ENCODE measurements at regions not wholly inside any gene's neighbourhood (a gene's known extent, or its start where the extent isn't known, plus 50 kb on each side); places are given as distances from the start of the nearest gene placed in this dataset.
"Not testable (repeated sequence)": the region's sequence is repeated elsewhere in the genome, so short reads cannot be mapped to it uniquely, and the experiment has no call there.

- no peak for ATAC-seq
- no peak for DNase-seq
- H3K4me3 Mint-ChIP-seq: no peak overlapping the region
- H3K27ac Mint-ChIP-seq: no peak overlapping the region
- no peaks in the 10 kb centered on the region for H3K27me3 Mint-ChIP-seq
- no peaks in the 10 kb centered on the region for H3K4me1 Mint-ChIP-seq
- peaks cover 11 to 38% of the 10 kb centered on the region in 2 donors for H3K9me3 Mint-ChIP-seq
These were observed 54.0 kb upstream of the RBFOX1 start for GRCh38 chr16:7278636-7279035.

GRCh38 chr16:7272567-7273158, 60.0 kb upstream of the RBFOX1 start:
- H3K27me3 Mint-ChIP-seq: no peaks in the 10 kb centered on the region
- ATAC-seq: no peak
- no peak overlapping the region for H3K4me3 Mint-ChIP-seq
- peaks cover 12 to 13% of the 10 kb centered on the region in 2 donors for H3K9me3 Mint-ChIP-seq
- no peak for DNase-seq
- no peaks in the 10 kb centered on the region for H3K4me1 Mint-ChIP-seq
- no peak overlapping the region for H3K27ac Mint-ChIP-seq

GRCh38 chr16:7271486-7271885, 61.2 kb upstream of the RBFOX1 start:
- no peak for DNase-seq
- no peak for ATAC-seq
- H3K9me3 Mint-ChIP-seq: peaks cover 15 to 19% of the 10 kb centered on the region in 2 donors
- no peaks in the 10 kb centered on the region for H3K27me3 Mint-ChIP-seq
- no peak overlapping the region for H3K27ac Mint-ChIP-seq
- no peak overlapping the region for H3K4me3 Mint-ChIP-seq
- H3K4me1 Mint-ChIP-seq: no peaks in the 10 kb centered on the region

DNA sequence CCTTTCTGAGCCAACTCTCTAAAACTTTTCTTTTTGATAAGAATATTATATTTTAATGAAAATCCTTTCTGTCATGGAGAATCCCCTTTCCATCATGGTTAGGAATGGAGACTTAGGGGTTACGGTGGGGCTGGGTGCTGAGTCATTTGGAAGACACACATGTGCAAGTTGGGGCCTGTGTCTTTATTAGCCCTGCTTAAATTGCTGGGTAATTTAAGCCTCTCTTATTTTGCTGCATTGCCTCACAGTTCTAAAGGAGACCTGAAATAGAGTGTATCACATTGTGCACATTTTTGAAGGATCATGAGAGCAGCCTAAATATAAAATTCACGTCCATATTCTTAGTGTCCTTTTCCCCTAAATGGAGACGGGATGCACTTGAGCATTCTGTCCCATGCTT, 61.8 kb upstream of the RBFOX1 start:
- Mint-ChIP-seq H3K27ac (no peak overlapping the region), H3K4me1 (no peaks in the 10 kb centered on the region), H3K27me3 (no peaks in the 10 kb centered on the region), H3K4me3 (no peak overlapping the region), H3K9me3 (peaks cover 13 to 26% of the 10 kb centered on the region in 2 donors)
- DNase-seq (no peak), ATAC-seq (no peak)

DNA sequence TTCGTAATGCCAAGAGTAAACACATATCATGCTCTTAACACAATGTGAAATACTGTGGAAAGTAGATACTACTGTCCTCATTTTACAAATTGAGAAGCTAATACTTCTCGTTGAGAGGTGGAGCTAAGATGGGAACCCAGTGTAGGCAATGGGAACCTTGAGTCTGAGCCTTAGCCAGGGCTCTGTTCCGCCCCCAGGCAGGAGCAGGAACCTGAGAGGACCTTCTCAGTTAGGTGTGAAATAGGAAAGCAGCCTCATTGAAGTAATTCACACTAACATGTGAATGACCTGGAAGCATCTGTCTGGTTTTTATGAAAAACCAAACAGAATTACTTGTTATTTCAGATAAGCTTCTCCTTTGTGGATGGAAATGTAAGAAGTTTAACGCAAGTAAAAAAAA, 62.6 kb upstream of the RBFOX1 start:
- ATAC-seq (no peak), DNase-seq (no peak)
- Mint-ChIP-seq H3K4me1 (no peaks in the 10 kb centered on the region), H3K4me3 (no peak overlapping the region), H3K9me3 (peaks cover 11 to 25% of the 10 kb centered on the region in 2 donors), H3K27ac (no peak overlapping the region), H3K27me3 (no peaks in the 10 kb centered on the region)

DNA sequence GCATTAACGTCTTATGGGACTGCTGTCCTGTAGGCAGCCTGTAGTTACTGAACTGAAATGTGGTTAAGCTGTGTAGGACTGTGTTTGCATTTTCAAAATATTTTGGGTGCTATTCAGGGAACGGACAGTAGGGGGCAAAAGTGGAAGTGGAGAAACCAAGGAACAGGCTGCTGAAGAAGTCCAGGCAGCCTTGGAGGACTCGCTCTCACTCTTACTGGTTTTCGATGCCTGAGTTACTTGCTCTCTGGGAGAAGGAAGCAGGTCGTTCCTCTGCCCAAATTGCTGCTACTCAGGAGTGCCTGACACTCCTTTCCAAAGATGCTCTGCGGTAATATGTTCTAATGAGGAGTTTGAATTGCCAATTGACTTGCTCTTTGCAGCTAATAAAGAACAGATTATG, 64.5 kb upstream of the RBFOX1 start:
- H3K9me3 Mint-ChIP-seq: peaks cover 14 to 23% of the 10 kb centered on the region in 2 donors
- H3K4me3 Mint-ChIP-seq: no peak overlapping the region
- H3K27ac Mint-ChIP-seq: no peak overlapping the region
- DNase-seq: peak in 1 of 2 donors; percentile 1
- no peaks in the 10 kb centered on the region for H3K4me1 Mint-ChIP-seq
- no peak for ATAC-seq
- H3K27me3 Mint-ChIP-seq: no peaks in the 10 kb centered on the region

DNA sequence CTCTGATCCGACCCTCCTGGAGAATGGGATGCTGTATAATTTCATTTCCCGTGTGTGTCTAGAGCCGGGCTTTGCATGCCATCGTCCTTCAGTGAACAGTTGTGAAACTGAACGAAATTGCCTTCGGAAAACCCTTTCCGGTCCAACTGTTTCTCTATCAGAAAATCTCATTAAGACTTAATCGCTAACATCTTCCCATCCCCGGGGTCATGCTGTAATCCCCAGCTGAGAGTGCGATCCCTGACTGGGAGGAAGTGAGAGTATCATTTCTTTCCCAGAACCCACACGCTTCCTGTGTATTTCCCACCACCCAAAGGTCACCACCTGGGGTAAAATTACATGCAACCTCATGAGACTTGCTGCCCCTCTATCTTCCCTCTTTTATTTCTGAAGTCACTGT, 75.6 kb upstream of the RBFOX1 start:
- H3K27me3 Mint-ChIP-seq: no peaks in the 10 kb centered on the region
- ATAC-seq: no peak
- no peaks in the 10 kb centered on the region for H3K4me1 Mint-ChIP-seq
- H3K4me3 Mint-ChIP-seq: no peak overlapping the region
- no peak overlapping the region for H3K27ac Mint-ChIP-seq
- peaks cover 0 to 30% of the 10 kb centered on the region in 2 donors for H3K9me3 Mint-ChIP-seq
- no peak for DNase-seq

DNA sequence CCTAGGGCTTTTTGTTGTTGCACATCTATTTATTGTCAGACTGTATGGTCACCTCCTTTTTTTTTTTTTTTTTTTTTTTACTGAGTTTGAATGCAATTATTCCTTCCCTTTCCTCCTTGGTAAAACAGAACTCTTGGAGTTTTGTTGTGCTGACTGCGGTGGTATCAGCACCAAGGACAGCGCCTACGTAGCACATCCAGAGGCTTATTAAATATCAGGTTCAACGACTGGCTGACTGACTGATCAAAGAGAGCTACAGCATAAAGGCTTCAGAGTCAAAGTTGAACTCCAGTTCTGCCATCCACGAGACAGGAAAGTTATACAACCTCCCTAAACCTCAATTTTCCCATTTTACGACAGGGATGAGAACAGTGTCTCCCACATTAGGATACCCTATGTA, 86.1 kb upstream of the RBFOX1 start:
- peaks cover 5 to 17% of the 10 kb centered on the region in 2 donors for H3K9me3 Mint-ChIP-seq
- DNase-seq: no peak
- no peak overlapping the region for H3K4me3 Mint-ChIP-seq
- H3K27ac Mint-ChIP-seq: no peak overlapping the region
- H3K27me3 Mint-ChIP-seq: no peaks in the 10 kb centered on the region
- ATAC-seq: no peak
- H3K4me1 Mint-ChIP-seq: no peaks in the 10 kb centered on the region

DNA sequence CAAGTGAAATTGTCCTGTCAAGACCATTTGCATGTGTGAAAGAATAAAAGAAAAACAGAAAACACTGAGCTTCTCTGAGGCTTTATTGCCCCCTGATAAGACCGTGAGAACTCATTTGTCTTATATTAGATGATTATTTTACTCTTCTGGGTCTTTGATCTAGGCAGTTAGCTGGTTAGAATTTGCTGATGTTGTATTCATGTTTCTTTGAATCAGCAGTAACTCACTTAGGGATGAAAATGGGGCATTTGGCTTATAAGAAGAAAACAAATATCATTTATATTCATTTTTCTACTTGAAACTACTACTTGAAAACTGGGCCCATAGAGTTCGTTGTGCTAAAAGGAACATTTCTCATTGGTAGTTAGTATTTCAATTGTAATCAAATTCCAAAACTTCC, 93.1 kb upstream of the RBFOX1 start:
- ATAC-seq: no peak
- Mint-ChIP-seq H3K9me3 (peaks cover 9 to 11% of the 10 kb centered on the region in 2 donors), H3K27ac (no peak overlapping the region), H3K4me1 (no peaks in the 10 kb centered on the region), H3K27me3 (no peaks in the 10 kb centered on the region), H3K4me3 (no peak overlapping the region)
- DNase-seq: no peak

GRCh38 chr16:7236824-7237410, 95.7 kb upstream of the RBFOX1 start:
- Mint-ChIP-seq H3K9me3 (peaks cover 19 to 22% of the 10 kb centered on the region in 2 donors), H3K4me3 (no peak overlapping the region), H3K4me1 (no peaks in the 10 kb centered on the region), H3K27me3 (no peaks in the 10 kb centered on the region), H3K27ac (no peak overlapping the region)
- no peak for ATAC-seq
- no peak for DNase-seq

- ATAC-seq (no peak), DNase-seq (no peak)
- Mint-ChIP-seq H3K27me3 (no peaks in the 10 kb centered on the region), H3K4me1 (no peaks in the 10 kb centered on the region), H3K9me3 (peaks cover 22 to 36% of the 10 kb centered on the region in 2 donors), H3K4me3 (no peak overlapping the region), H3K27ac (no peak overlapping the region)
These were observed 98.7 kb upstream of the RBFOX1 start for GRCh38 chr16:7233975-7234374.

- H3K4me1 Mint-ChIP-seq: no peaks in the 10 kb centered on the region
- ATAC-seq (no peak), DNase-seq (no peak)
- no peak overlapping the region for H3K27ac Mint-ChIP-seq
- H3K4me3 Mint-ChIP-seq: no peak overlapping the region
- H3K9me3 Mint-ChIP-seq: peaks cover 32 to 48% of the 10 kb centered on the region in 2 donors
- H3K27me3 Mint-ChIP-seq: no peaks in the 10 kb centered on the region
These were observed 100.9 kb upstream of the RBFOX1 start for GRCh38 chr16:7231762-7232161.

DNA sequence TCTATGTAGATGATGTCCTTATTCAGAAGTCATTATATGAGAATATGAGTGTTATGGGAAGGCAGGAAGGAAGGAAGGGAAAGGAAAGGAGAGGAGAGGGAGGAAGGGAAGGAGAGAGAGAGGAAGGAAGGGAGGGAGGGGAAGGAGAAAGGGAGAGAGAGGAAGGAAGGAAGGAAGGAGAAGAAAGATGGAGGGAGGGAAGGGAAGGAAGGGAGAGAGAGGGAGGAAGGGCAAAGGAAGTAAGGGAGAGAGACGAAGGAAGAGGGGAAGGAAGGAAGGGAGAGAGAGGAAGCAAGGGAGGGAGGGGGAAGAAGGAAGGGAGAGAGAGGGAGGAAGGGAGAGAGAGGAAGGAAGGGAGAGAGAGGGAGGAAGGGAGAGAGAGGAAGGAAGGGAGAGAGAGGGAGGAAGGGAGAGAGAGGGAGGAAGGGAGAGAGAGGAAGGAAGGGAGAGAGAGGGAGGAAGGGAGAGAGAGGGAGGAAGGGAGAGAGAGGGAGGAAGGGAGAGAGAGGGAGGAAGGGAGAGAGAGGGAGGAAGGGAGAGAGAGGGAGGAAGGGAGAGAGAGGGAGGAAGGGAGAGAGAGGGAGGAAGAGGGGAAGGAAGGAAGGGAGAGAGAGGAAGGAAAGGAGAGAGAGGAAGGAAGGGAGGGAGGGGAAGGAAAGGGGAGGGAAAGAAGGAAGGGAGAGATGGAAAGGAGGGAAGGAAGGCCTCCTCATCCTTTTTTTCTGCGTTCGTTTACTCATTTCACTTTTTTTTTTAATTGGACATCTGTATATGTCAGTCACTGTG, 103.0 kb upstream of the RBFOX1 start:
- not testable (repeated sequence) for ATAC-seq, H3K27ac Mint-ChIP-seq

DNA sequence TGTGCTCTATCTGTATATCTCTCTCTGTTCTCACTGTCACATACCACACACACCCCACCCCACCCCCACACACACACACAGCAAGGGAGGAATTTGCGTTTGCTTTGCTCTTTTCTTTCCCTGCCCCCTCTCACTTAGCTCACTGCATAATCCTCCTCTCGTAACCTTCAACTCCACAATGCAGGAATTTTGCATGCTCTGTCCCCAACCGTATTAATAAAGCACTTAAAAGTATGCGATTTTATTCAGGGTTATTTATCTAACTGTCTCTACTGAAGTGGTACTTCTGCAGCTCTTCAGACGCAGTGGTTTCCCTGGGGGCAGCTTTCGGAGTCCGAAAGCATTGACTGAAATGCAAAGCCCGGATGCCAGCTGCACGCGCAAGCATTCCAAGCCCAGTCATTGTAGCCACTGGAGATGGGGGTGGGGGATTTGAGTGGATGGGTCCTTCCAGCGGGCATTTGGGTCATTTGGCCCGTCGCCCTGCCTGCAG, 105.4 kb upstream of the RBFOX1 start:
- H3K27ac Mint-ChIP-seq: no peak overlapping the region
- ATAC-seq: no peak
- H3K4me1 Mint-ChIP-seq: no peaks in the 10 kb centered on the region
- H3K4me3 Mint-ChIP-seq: no peak overlapping the region
- H3K9me3 Mint-ChIP-seq: peaks cover 13 to 33% of the 10 kb centered on the region in 2 donors
- no peak for DNase-seq
- no peaks in the 10 kb centered on the region for H3K27me3 Mint-ChIP-seq

More for the DNA sequence above, 103.0 kb upstream of the RBFOX1 start:
- peaks cover 28 to 48% of the 10 kb centered on the region in 2 donors for H3K9me3 Mint-ChIP-seq
- not testable (repeated sequence) for H3K4me3 Mint-ChIP-seq, H3K4me1 Mint-ChIP-seq, DNase-seq, H3K27me3 Mint-ChIP-seq

GRCh38 chr16:7221157-7221556, 111.5 kb upstream of the RBFOX1 start:
- no peak for ATAC-seq
- Mint-ChIP-seq H3K4me1 (no peaks in the 10 kb centered on the region), H3K4me3 (no peak overlapping the region), H3K9me3 (peaks cover 6 to 21% of the 10 kb centered on the region in 2 donors), H3K27ac (no peak overlapping the region), H3K27me3 (no peaks in the 10 kb centered on the region)
- DNase-seq: no peak

- DNase-seq: no peak
- Mint-ChIP-seq H3K27ac (no peak overlapping the region), H3K4me1 (no peaks in the 10 kb centered on the region), H3K9me3 (peaks cover 13 to 36% of the 10 kb centered on the region in 2 donors), H3K4me3 (no peak overlapping the region), H3K27me3 (no peaks in the 10 kb centered on the region)
- no peak for ATAC-seq
These were observed 113.7 kb upstream of the RBFOX1 start for GRCh38 chr16:7218936-7219335.
